ENCODE measurements at regions not wholly inside any gene's neighbourhood (a gene's known extent, or its start where the extent isn't known, plus 50 kb on each side); places are given as distances from the start of the nearest gene placed in this dataset.
"Not testable (repeated sequence)": the region's sequence is repeated elsewhere in the genome, so short reads cannot be mapped to it uniquely, and the experiment has no call there.

GRCh38 chrX:121733514-121733913 is 686.1 kb downstream of the GLUD2 start:
- DNase-seq, result no peak

GRCh38 chrX:121746105-121746504 is 698.7 kb downstream of the GLUD2 start:
- no peak for DNase-seq

- not testable (repeated sequence) for DNase-seq
Observed at GRCh38 chrX:121753602-121754001, 706.2 kb downstream of the GLUD2 start.

GRCh38 chrX:121754301-121754700 is 706.9 kb downstream of the GLUD2 start:
- DNase-seq, result no peak

GRCh38 chrX:121755541-121755940 is 708.1 kb downstream of the GLUD2 start:
- DNase-seq, result no peak

- DNase-seq, result no peak
Observed at GRCh38 chrX:121761845-121762244, 714.4 kb downstream of the GLUD2 start.

- DNase-seq, result no peak
Observed at GRCh38 chrX:121763671-121764070, 716.3 kb downstream of the GLUD2 start.

- DNase-seq, result not testable (repeated sequence)
Observed at GRCh38 chrX:121768210-121768609, 720.8 kb downstream of the GLUD2 start.

GRCh38 chrX:121781991-121782390 is 734.6 kb downstream of the GLUD2 start:
- DNase-seq, result no peak

GRCh38 chrX:121782544-121782943 is 735.1 kb downstream of the GLUD2 start:
- no peak for DNase-seq

- DNase-seq, result no peak
Observed at GRCh38 chrX:121782976-121783375, 735.6 kb downstream of the GLUD2 start.

GRCh38 chrX:121802881-121803412 is 755.5 kb downstream of the GLUD2 start:
- no peak for DNase-seq

- DNase-seq, result no peak
Observed at GRCh38 chrX:121823406-121823805, 776.0 kb downstream of the GLUD2 start.

- DNase-seq, result no peak
Observed at GRCh38 chrX:121831601-121832000, 784.2 kb downstream of the GLUD2 start.

GRCh38 chrX:121832446-121832845 is 785.0 kb downstream of the GLUD2 start:
- no peak for DNase-seq

GRCh38 chrX:121836000-121836399 is 788.6 kb downstream of the GLUD2 start:
- DNase-seq, result no peak

- peak; percentile 12 for DNase-seq
Observed at GRCh38 chrX:121851033-121851432, 803.6 kb downstream of the GLUD2 start.

GRCh38 chrX:121853762-121854613 is 806.6 kb downstream of the GLUD2 start:
- DNase-seq, result no peak

- no peak for DNase-seq
Observed at GRCh38 chrX:121854614-121854911, 807.2 kb downstream of the GLUD2 start.

- DNase-seq, result no peak
Observed at GRCh38 chrX:121858867-121859647, 811.6 kb downstream of the GLUD2 start.

GRCh38 chrX:121863976-121864375 is 816.6 kb downstream of the GLUD2 start:
- no peak for DNase-seq

GRCh38 chrX:121864561-121864960 is 817.2 kb downstream of the GLUD2 start:
- DNase-seq, result no peak

- no peak for DNase-seq
Observed at GRCh38 chrX:121869876-121870477, 822.6 kb downstream of the GLUD2 start.

- DNase-seq, result no peak
Observed at GRCh38 chrX:121871122-121871521, 823.7 kb downstream of the GLUD2 start.
